Activated CD8-positive, alpha-beta memory T cell treated with anti-CD3 and anti-CD28 coated beads, Interleukin-2, amount 10 ng/mL, durations not matched to agents 7 days and 5 days (primary cell): ENCODE measurements at regions not wholly inside any gene's neighbourhood (a gene's known extent, or its start where the extent isn't known, plus 50 kb on each side); places are given as distances from the start of the nearest gene placed in this dataset.
"Not testable (repeated sequence)": the region's sequence is repeated elsewhere in the genome, so short reads cannot be mapped to it uniquely, and the experiment has no call there.

Source experiments
- ATAC-seq: fragments of 150-1000 bp; cut with Tn5 transposase; one replicate; pipeline ENCODE4 v1.10.0; 2021; ENCODE audit warnings: moderate library complexity
- CTCF ChIA-PET: fragments of 350-600 bp; sonication (Branson Sonifier 250); formaldehyde crosslinking; loops from one replicate; lab custom pipeline; 2021; ENCODE audit warnings: antibody characterized with exemption; lab: Charles Lee
- DNase-seq: peaks from one replicate; pipeline ENCODE4 v3.0.0-alpha.2; 2020
- H3K27ac Mint-ChIP-seq: one replicate; pipeline ENCODE4 v1.8.0; 2021; ENCODE audit warnings: mild to moderate bottlenecking, mixed read lengths
- H3K27me3 Mint-ChIP-seq: one replicate; pipeline ENCODE4 v1.8.0; 2021; ENCODE audit warnings: mixed read lengths
- H3K36me3 Mint-ChIP-seq: one replicate; pipeline ENCODE4 v1.8.0; 2021; ENCODE audit warnings: mild to moderate bottlenecking, mixed read lengths
- H3K4me1 Mint-ChIP-seq: one replicate; pipeline ENCODE4 v1.8.0; 2021; ENCODE audit warnings: mixed read lengths
- H3K4me3 Mint-ChIP-seq: one replicate; pipeline ENCODE4 v1.8.0; 2021; ENCODE audit warnings: mild to moderate bottlenecking, moderate library complexity, mixed read lengths
- H3K9me3 Mint-ChIP-seq: one replicate; pipeline ENCODE4 v1.8.0; 2022; ENCODE audit warnings: low read depth, mixed read lengths

DNA sequence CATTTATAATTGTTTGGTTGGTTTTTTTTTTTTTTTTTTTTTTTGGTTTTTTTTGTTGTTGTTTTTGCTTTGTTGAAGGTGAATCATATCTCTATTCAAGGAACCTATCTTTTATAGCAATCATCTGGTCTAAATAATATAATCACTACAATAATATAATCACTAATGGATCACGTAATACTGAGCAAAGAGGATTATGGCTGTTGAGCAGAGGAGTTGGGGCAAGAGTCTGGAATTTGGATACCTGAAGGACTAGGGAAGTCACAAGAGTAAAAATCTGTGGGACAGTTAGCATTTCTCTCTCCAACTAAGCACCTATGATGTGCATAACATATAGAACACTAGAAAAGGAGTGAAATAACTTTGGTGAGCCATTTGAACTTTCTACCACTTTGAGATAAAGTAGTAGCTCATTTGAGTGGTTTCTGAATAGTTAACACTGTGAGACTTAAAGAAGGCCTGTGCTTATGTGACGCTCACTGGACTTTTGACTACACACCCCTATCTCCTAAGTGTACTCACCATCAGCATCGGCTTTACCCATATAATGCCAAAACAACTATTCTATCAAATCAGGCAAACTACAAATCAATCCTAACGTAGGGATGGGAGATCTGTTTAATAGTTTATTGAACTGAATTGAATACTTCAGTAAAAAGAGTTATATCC, 564.9 kb upstream of the TUSC1 start:
- DNase-seq (no peak), ATAC-seq (no peak)
- Mint-ChIP-seq H3K4me3 (no peak overlapping the region), H3K9me3 (peaks cover 8% of the 10 kb centered on the region), H3K4me1 (no peaks in the 10 kb centered on the region), H3K27ac (no peak overlapping the region), H3K27me3 (no peaks in the 10 kb centered on the region), H3K36me3 (no peaks in the 10 kb centered on the region)
- CTCF ChIA-PET: no interaction called here

DNA sequence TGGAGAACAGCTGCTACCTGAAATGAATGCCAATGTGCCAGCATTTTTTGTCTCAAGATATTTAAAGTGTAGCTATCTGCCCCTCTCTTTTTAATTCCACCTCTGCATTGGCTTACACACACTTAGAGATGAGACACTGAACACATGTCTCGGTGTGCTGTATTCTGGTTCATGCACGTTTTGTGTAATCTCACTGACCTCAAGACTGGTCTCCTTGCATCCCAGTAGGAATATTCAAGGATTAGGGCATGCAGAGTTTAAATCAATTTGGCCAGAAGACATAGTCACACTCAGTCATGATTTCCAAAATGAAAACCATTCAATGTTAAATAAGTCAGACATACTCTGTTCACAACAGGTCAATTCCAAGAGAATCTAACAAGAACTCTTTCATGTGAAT, 561.8 kb upstream of the TUSC1 start:
- H3K36me3 Mint-ChIP-seq: no peaks in the 10 kb centered on the region

DNA sequence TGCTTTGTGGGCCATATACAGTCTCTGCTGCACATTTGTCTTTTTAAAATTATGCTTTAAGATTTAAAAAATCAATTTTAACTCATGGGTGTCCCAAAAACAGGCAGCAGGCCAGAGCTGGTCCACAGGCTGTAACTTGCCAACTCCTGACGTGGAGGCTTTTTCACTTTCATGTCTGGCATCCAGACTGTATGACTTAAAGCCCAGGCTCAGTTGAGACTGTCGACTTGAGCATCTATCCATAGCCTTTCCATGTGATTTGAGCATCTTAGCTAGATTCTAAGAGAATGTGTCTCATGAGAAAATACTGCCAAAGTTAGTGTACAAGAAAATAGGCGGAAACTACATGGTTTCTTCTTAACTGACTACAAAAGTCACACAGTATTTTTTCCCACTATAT, 559.0 kb upstream of the TUSC1 start:
- Mint-ChIP-seq H3K9me3 (peaks cover 6% of the 10 kb centered on the region), H3K36me3 (no peaks in the 10 kb centered on the region), H3K4me3 (no peak overlapping the region), H3K27ac (no peak overlapping the region), H3K27me3 (no peaks in the 10 kb centered on the region), H3K4me1 (no peaks in the 10 kb centered on the region)
- ATAC-seq: no peak
- DNase-seq: no peak
- CTCF ChIA-PET: no interaction called here

More for the DNA sequence above, 561.8 kb upstream of the TUSC1 start:
- DNase-seq: no peak
- ATAC-seq: no peak
- Mint-ChIP-seq H3K4me1 (no peaks in the 10 kb centered on the region), H3K27ac (no peak overlapping the region), H3K9me3 (peaks cover 7% of the 10 kb centered on the region), H3K4me3 (no peak overlapping the region), H3K27me3 (no peaks in the 10 kb centered on the region)
- CTCF ChIA-PET: no interaction called here

DNA sequence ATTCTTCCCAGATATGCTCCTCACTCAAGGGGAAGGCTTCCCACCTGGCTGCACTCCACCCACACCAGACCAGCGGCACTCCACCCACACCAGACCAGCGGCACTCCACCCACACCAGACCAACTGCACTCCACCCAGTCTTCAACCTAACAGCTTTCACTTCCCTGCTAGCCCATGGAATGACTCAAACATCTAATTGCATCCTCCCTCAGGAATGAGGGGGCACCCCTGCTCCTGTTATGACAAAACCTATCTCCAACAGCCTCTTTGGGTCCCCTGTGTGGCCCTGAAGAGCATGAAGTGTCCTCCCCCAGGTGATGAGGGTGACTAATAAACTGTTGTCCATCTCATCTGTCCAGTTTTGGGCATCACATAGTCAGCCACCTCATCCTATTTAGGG, 556.6 kb upstream of the TUSC1 start:
- Mint-ChIP-seq H3K9me3 (peaks cover 6% of the 10 kb centered on the region), H3K36me3 (no peaks in the 10 kb centered on the region), H3K4me1 (no peaks in the 10 kb centered on the region), H3K4me3 (no peak overlapping the region), H3K27me3 (no peaks in the 10 kb centered on the region), H3K27ac (no peak overlapping the region)
- ATAC-seq (no peak), DNase-seq (no peak)
- CTCF ChIA-PET: no interaction called here

DNA sequence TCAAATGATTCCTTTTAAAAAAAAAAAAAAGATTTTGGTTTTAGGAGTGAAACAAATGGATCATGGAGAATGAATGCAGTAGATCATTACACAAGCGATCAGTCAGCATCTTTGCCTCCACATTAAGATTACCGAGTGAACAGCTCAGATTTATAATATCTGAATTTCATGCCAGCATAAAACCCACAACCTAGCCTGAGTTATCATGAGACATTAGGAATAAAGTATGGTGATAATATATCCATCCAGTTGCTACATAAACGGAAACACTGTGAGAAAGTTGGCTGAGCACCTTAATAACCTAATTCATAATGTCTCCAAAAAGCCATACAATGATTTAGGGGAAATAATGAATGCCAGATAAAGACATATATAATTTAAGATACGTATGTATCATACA, 553.1 kb upstream of the TUSC1 start:
- Mint-ChIP-seq H3K9me3 (peaks cover 4% of the 10 kb centered on the region), H3K27ac (no peak overlapping the region), H3K4me3 (no peak overlapping the region), H3K4me1 (no peaks in the 10 kb centered on the region), H3K36me3 (no peaks in the 10 kb centered on the region), H3K27me3 (no peaks in the 10 kb centered on the region)
- CTCF ChIA-PET: no interaction called here
- DNase-seq: no peak
- ATAC-seq: no peak

DNA sequence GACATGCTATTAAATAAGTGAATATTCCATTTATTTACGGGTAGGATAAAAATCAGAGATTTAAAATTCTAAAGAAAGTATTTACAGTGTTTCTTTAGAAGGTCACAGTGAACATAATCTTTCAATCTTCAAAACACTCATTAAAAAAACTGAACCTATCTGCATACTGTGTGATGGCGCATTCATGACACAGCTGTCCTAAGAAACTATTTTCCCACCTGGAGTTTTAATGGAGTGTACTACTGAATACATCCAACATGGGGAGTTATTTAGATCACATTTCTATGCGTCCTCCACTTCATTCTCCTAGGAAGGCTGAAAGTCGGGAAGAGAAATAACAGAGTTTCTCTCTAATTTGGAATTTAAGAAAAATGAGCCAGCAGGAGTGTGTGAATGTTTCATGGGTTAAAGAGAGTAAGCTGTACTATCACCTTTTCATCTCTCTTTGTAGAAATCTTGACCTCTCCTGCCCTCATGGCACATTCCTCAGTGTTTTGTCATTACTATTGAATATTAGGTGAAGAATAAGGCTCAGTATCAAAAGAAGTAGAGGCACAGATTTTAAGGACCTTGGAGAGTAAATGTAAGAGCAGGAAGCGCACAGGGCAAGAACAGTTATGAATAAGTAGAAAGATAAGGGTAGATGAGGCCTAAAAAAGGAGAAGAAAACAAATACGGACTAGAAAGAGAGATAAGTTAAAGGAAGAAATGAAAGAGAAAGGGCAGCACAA, 551.2 kb upstream of the TUSC1 start:
- no peak for ATAC-seq
- Mint-ChIP-seq H3K27ac (no peak overlapping the region), H3K4me3 (no peak overlapping the region), H3K27me3 (no peaks in the 10 kb centered on the region), H3K36me3 (no peaks in the 10 kb centered on the region), H3K9me3 (peaks cover 4% of the 10 kb centered on the region), H3K4me1 (no peaks in the 10 kb centered on the region)
- CTCF ChIA-PET: no interaction called here
- no peak for DNase-seq

DNA sequence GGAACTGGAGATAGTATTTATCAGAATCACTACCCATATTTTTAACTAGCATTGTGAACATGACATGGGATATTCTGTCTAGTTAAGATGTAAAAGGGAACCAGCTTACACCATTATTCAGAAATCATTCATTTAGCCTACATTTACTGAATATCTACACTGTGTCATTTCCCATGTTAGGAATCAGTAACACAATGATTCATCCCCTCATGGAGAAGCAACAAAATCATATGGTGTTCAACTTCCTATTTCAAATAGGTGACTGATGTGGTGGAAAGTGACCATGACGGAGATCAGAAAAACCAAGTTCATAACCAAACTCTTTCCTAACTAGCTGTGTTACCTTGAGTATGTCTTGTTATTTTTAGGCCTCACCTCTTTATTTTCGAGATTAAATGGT, 550.0 kb upstream of the TUSC1 start:
- no peak overlapping the region for H3K27ac Mint-ChIP-seq
- peaks cover 4% of the 10 kb centered on the region for H3K9me3 Mint-ChIP-seq
- H3K4me1 Mint-ChIP-seq: no peaks in the 10 kb centered on the region
- ATAC-seq: no peak
- CTCF ChIA-PET: no interaction called here
- H3K4me3 Mint-ChIP-seq: no peak overlapping the region
- no peaks in the 10 kb centered on the region for H3K27me3 Mint-ChIP-seq
- no peak for DNase-seq
- H3K36me3 Mint-ChIP-seq: no peaks in the 10 kb centered on the region

DNA sequence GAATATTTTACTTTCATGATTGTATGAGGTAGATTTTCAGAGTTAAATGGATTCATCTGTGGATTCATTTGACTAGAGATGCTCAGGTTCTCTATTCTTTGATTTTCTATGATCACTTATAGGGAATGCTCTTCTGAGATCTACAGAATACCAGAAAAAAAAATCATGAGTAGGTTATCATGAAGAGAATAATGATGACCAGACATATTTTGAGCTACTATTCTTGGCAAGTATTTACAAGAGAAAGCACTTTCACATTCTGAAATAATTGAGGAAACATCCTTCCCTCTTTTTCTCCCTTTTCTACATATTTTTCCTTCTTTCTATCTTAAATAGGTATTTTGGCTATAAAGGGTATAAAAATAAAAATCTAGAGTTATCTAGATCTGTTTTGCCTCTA, 543.0 kb upstream of the TUSC1 start:
- Mint-ChIP-seq H3K27me3 (no peaks in the 10 kb centered on the region), H3K4me3 (no peak overlapping the region), H3K27ac (no peak overlapping the region), H3K36me3 (no peaks in the 10 kb centered on the region), H3K4me1 (no peaks in the 10 kb centered on the region), H3K9me3 (peaks cover 11% of the 10 kb centered on the region)
- CTCF ChIA-PET: no interaction called here
- ATAC-seq: no peak
- no peak for DNase-seq

DNA sequence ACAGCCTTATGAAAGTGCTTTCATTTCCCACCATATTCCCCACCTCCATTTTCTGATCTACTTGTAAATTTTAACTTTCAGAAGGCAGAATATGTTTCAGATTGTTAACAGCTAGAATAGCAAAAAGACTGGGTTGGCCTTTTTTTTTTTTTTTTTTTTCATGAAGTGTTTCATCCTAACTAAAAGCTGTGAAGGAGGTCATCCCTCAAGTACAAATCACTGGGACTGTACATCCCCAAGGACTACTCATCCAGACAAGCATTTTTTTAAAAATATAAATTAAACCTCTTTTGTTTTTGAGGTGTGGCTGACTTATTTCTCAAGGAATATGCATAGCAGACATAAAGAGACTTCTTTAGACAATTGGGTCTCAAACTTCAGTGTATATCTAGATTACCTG, 542.1 kb upstream of the TUSC1 start:
- peaks cover 11% of the 10 kb centered on the region for H3K9me3 Mint-ChIP-seq
- CTCF ChIA-PET: no interaction called here
- no peak overlapping the region for H3K27ac Mint-ChIP-seq
- H3K36me3 Mint-ChIP-seq: no peaks in the 10 kb centered on the region
- no peak overlapping the region for H3K4me3 Mint-ChIP-seq
- no peaks in the 10 kb centered on the region for H3K27me3 Mint-ChIP-seq
- DNase-seq (no peak), ATAC-seq (no peak)
- H3K4me1 Mint-ChIP-seq: no peaks in the 10 kb centered on the region

DNA sequence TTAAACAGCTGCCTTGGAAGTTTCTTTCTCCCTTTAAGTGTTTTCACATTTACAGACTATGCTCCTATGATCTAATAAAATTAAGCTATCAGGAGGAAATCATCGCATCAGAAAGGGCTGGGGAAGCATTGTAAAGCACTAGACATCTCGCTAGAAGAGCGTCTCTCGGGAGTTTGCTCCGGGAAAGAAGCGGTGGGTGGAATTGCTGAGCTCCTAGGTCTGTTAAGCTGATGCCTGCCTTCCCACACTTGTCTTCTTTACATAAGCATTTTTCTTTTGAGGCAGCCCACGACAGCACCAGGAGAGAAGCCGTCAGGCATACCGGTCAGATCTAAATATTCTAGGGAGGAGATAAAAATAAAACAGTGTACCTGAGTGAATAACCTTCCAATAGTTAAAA, 541.7 kb upstream of the TUSC1 start:
- Mint-ChIP-seq H3K27me3 (no peaks in the 10 kb centered on the region), H3K9me3 (peaks cover 11% of the 10 kb centered on the region), H3K36me3 (no peaks in the 10 kb centered on the region), H3K4me3 (no peak overlapping the region), H3K4me1 (no peaks in the 10 kb centered on the region), H3K27ac (no peak overlapping the region)
- CTCF ChIA-PET: no interaction called here
- ATAC-seq (no peak), DNase-seq (no peak)

DNA sequence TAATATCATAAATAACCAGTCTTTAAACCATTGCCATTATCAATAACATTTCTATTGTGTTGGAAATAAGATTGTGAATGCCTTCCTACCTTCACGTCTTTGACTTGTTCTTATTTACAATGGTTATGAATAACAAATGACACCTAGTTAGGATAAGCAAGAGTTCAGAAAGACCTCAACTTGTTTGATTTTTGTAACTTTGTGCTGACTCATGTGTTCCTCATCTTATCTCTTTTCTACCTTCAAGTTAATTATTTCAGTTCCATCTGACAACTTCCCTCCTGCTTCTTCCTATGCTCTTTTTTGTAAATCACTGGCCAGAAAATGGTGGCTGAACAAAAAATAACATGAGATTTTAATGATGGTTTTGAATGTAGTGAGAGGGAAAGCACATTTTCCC, 538.5 kb upstream of the TUSC1 start:
- DNase-seq (no peak), ATAC-seq (no peak)
- Mint-ChIP-seq H3K36me3 (no peaks in the 10 kb centered on the region), H3K27me3 (no peaks in the 10 kb centered on the region), H3K9me3 (peaks cover 15% of the 10 kb centered on the region), H3K4me3 (no peak overlapping the region), H3K27ac (no peak overlapping the region), H3K4me1 (no peaks in the 10 kb centered on the region)
- CTCF ChIA-PET: no interaction called here

DNA sequence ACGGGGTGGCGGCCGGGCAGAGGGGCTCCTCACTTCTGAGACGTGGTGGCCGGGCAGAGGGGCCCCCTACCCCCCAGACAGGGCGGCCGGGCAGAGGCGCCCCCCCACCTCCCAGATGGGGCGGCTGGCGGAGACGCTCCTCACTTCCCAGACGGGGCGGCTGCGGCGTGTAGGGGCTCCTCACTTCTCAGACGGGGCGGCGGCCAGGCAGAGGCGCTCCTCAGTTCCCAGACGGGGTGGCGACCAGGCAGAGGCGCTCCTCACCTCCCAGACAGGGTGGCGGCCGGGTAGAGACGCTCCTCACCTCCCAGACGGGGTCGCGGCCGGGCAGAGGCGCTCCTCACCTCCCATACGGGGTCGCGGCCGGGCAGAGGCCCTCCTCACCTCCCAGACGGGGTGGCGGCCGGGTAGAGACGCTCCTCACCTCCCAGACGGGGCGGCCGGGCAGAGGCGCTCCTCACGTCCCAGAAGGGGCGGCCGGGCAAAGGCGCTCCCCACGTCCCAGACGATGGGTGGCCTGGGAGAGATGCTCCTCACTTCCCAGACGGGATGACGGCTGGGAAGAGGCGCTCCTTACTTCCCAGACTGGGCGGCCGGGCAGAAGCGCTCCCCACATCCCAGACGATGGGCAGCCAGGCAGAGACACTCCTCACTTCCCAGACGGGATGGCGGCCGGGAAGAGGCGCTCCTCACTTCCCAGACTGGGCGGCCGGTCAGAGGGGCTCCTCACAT, 536.6 kb upstream of the TUSC1 start:
- H3K9me3 Mint-ChIP-seq: peaks cover 15% of the 10 kb centered on the region
- ATAC-seq, H3K4me1 Mint-ChIP-seq, H3K27ac Mint-ChIP-seq, DNase-seq, H3K36me3 Mint-ChIP-seq, H3K4me3 Mint-ChIP-seq, H3K27me3 Mint-ChIP-seq, CTCF ChIA-PET: not testable (repeated sequence)

DNA sequence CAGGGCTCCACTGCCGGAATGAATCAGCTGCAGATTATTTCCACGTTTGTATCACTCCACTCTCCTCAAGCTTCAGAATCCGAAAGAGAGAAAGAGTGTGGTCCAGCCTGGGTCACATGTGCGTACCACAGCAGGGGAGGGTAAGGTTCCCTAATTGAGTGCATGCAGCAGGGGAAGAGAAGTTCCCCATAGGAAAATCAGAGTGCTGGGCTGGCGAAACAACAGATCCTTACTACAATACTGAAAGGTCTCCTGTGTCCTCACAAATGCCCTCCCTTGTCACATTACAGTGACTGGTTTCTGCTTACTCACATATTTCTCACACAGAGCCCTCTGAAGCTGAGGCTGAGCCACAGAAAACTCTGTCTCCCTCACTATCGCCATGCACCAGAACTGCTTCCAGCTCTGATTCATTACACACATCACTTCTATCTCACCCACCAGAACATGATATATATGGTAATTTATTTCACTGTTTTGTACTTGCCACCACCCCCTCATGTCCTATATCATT, 532.2 kb upstream of the TUSC1 start:
- no peak for ATAC-seq
- H3K4me3 Mint-ChIP-seq: no peak overlapping the region
- no peaks in the 10 kb centered on the region for H3K36me3 Mint-ChIP-seq
- H3K9me3 Mint-ChIP-seq: peaks cover 12% of the 10 kb centered on the region
- H3K27ac Mint-ChIP-seq: no peak overlapping the region
- no peak for DNase-seq
- no peaks in the 10 kb centered on the region for H3K4me1 Mint-ChIP-seq
- CTCF ChIA-PET: no interaction called here
- H3K27me3 Mint-ChIP-seq: no peaks in the 10 kb centered on the region

DNA sequence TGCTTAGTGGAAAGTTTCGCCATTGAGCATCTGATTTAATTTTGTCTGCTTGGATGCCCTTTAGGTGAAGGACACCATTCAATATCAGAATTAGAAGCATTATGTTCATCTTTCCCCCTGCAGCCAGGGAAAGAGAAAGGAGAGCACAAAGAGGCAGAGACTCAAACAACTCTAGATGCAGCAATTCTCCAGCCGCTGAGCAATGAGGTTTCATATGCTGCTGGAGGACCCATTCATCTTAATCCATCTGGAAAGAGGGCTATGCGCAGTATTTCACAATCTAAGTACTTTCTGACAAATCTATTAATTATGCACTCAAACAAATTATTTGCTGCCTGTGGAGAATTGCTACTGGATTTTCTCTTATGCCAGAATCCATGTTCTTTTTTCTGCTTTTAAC, 527.0 kb upstream of the TUSC1 start:
- Mint-ChIP-seq H3K4me1 (no peaks in the 10 kb centered on the region), H3K9me3 (peaks cover 3% of the 10 kb centered on the region), H3K36me3 (no peaks in the 10 kb centered on the region), H3K4me3 (no peak overlapping the region), H3K27me3 (no peaks in the 10 kb centered on the region), H3K27ac (no peak overlapping the region)
- ATAC-seq (no peak), DNase-seq (no peak)
- CTCF ChIA-PET: no interaction called here
